SJCRH30 (cell line): ENCODE measurements at regions not wholly inside any gene's neighbourhood (a gene's known extent, or its start where the extent isn't known, plus 50 kb on each side); places are given as distances from the start of the nearest gene placed in this dataset.

Source experiments
- DNase-seq, 2 experiments: peaks; one replicate each; pipeline ENCODE4 v3.0.0-alpha.2; 2015 to 2020
- H3K27ac ChIP-seq: fragments of 250-450 bp; sonication (Bioruptor Pico); 2 replicates; pipeline ENCODE4 v1.5.1; 2020; ENCODE audit warnings: mild to moderate bottlenecking, moderate library complexity
- H3K27me3 ChIP-seq: fragments of 250-450 bp; sonication (Bioruptor Pico); 2 replicates; pipeline ENCODE4 v1.5.1; 2020; ENCODE audit warnings: mild to moderate bottlenecking, moderate library complexity
- H3K36me3 ChIP-seq: fragments of 250-450 bp; sonication (Bioruptor Pico); 2 replicates; pipeline ENCODE4 v1.5.1; 2020; ENCODE audit warnings: mild to moderate bottlenecking, moderate library complexity
- H3K4me1 ChIP-seq: fragments of 250-450 bp; sonication (Bioruptor Pico); 2 replicates; pipeline ENCODE4 v1.5.1; 2020; ENCODE audit warnings: mild to moderate bottlenecking, moderate library complexity
- H3K4me3 ChIP-seq: fragments of 250-450 bp; sonication (Bioruptor Pico); 2 replicates; pipeline ENCODE4 v1.5.1; 2020; ENCODE audit warnings: mild to moderate bottlenecking, moderate library complexity
- H3K9me3 ChIP-seq: fragments of 250-450 bp; sonication (Bioruptor Pico); replicated peaks from 2 replicates; pipeline ENCODE4 v1.5.1; 2020; ENCODE audit warnings: mild to moderate bottlenecking, moderate library complexity

DNA sequence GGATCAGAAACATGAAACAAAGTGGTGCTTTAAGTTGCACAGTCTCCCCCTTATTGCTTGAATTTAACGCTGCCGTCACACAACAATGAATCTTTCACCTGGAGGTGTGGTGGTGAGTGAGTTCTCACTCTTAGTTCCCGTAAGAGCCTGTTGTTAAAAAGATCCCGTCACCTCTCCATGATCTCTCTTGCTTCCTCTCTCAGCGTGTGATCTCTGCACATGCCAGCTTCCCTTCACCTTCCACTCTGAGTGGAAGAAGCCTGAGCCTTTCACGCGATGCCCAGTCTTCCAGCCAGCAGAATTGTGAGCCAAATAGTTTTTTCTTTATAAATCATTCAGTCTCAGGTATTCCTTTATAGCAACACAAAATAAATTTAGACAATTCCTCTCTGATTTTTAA lies 136.7 kb upstream of the CHL1 start:
- Histone ChIP-seq H3K27me3 (no peaks in the 10 kb centered on the region), H3K9me3 (no peaks in the 10 kb centered on the region), H3K36me3 (no peaks in the 10 kb centered on the region), H3K4me3 (no peak overlapping the region), H3K27ac (no peak overlapping the region), H3K4me1 (no peaks in the 10 kb centered on the region)
- no peak for DNase-seq

DNA sequence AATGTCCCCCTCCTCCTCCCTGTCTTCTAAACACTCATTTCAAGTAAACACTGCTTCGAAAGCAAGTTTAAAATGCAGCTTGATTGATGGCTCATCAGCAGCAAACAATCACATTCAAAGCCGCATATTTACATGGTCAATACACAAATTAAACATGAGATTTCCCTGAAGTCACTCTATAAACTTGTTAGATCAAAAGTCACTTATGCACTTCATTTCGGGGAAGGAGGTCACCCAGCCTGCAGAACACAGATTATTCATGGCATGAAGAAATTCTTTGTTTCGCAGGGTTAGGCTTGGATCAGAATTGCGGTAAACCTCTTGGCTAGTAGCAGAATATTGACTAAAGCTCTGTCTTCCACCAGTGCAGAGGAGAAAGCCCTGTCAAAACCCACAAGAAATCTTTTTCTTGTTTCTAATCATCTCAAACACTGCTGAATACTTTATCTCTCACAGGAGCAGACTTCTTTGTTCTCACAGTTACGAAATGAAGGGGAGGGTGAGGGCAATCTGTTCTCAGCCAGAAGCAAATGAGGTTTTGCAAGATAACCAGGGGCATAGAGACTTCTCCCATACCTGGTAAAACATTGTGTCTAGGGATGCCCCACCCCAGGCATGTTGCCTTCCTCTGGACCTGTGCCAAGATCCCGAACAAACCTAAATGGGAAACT lies 133.3 kb upstream of the CHL1 start:
- H3K27me3 ChIP-seq = no peaks in the 10 kb centered on the region
- no peak for DNase-seq
- no peak overlapping the region for H3K4me3 ChIP-seq
- no peak overlapping the region for H3K27ac ChIP-seq
- H3K36me3 ChIP-seq = no peaks in the 10 kb centered on the region
- H3K4me1 ChIP-seq = no peaks in the 10 kb centered on the region
- no peaks in the 10 kb centered on the region for H3K9me3 ChIP-seq

- Histone ChIP-seq H3K27me3 (no peaks in the 10 kb centered on the region), H3K36me3 (no peaks in the 10 kb centered on the region), H3K9me3 (no peaks in the 10 kb centered on the region), H3K27ac (no peak overlapping the region), H3K4me3 (no peak overlapping the region), H3K4me1 (peaks cover 5% of the 10 kb centered on the region)
- DNase-seq = no peak
Measured at GRCh38 chr3:69690-70089, 126.9 kb upstream of the CHL1 start.

- H3K4me3 ChIP-seq = no peak overlapping the region
- no peak overlapping the region for H3K27ac ChIP-seq
- no peaks in the 10 kb centered on the region for H3K36me3 ChIP-seq
- no peak for DNase-seq
- H3K4me1 ChIP-seq = peaks cover 24% of the 10 kb centered on the region
- H3K9me3 ChIP-seq = no peaks in the 10 kb centered on the region
- no peaks in the 10 kb centered on the region for H3K27me3 ChIP-seq
Measured at GRCh38 chr3:72776-73175, 123.8 kb upstream of the CHL1 start.

DNA sequence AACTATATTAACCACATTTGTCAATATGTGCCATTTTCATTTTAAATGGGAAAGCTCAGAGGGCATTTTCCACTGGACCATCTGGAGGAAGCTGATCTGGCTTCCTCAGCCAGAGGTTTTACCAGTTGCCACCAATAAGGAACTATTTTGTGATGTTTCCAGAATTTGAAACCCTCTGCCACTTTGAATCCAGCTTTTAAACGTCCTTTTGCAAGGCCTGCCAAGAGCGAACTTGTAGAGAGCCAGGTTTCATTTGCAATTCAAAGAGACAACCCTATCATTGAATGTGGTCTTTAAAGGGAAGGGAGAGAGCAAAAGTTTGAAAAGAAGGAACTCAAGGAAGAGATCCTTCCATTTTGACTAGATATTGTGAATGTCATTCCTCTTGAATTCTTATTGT lies 123.3 kb upstream of the CHL1 start:
- no peak overlapping the region for H3K4me3 ChIP-seq
- DNase-seq = no peak
- no peaks in the 10 kb centered on the region for H3K27me3 ChIP-seq
- H3K4me1 ChIP-seq = peaks cover 24% of the 10 kb centered on the region
- no peaks in the 10 kb centered on the region for H3K36me3 ChIP-seq
- H3K27ac ChIP-seq = no peak overlapping the region
- no peaks in the 10 kb centered on the region for H3K9me3 ChIP-seq

GRCh38 chr3:74676-75243 lies 121.8 kb upstream of the CHL1 start:
- Histone ChIP-seq H3K36me3 (no peaks in the 10 kb centered on the region), H3K27ac (peak overlapping the region; percentile 93), H3K4me3 (no peak overlapping the region), H3K9me3 (no peaks in the 10 kb centered on the region), H3K4me1 (peaks cover 24% of the 10 kb centered on the region), H3K27me3 (no peaks in the 10 kb centered on the region)
- peak; percentile 14 to 45 for DNase-seq

- Histone ChIP-seq H3K27me3 (no peaks in the 10 kb centered on the region), H3K27ac (peak overlapping the region; percentile 93), H3K9me3 (no peaks in the 10 kb centered on the region), H3K36me3 (no peaks in the 10 kb centered on the region), H3K4me1 (peaks cover 24% of the 10 kb centered on the region), H3K4me3 (no peak overlapping the region)
- peak; percentile 8 to 73 for DNase-seq
Measured at GRCh38 chr3:75260-75659, 121.3 kb upstream of the CHL1 start.

- peaks cover 21% of the 10 kb centered on the region for H3K4me1 ChIP-seq
- no peak for DNase-seq
- H3K9me3 ChIP-seq = no peaks in the 10 kb centered on the region
- no peaks in the 10 kb centered on the region for H3K36me3 ChIP-seq
- no peak overlapping the region for H3K27ac ChIP-seq
- H3K27me3 ChIP-seq = no peaks in the 10 kb centered on the region
- no peak overlapping the region for H3K4me3 ChIP-seq
Measured at GRCh38 chr3:79542-79941, 117.0 kb upstream of the CHL1 start.

- DNase-seq = no peak
- Histone ChIP-seq H3K27me3 (no peaks in the 10 kb centered on the region), H3K27ac (no peak overlapping the region), H3K9me3 (no peaks in the 10 kb centered on the region), H3K4me1 (no peaks in the 10 kb centered on the region), H3K36me3 (no peaks in the 10 kb centered on the region), H3K4me3 (no peak overlapping the region)
Measured at GRCh38 chr3:82508-82907, 114.1 kb upstream of the CHL1 start.

DNA sequence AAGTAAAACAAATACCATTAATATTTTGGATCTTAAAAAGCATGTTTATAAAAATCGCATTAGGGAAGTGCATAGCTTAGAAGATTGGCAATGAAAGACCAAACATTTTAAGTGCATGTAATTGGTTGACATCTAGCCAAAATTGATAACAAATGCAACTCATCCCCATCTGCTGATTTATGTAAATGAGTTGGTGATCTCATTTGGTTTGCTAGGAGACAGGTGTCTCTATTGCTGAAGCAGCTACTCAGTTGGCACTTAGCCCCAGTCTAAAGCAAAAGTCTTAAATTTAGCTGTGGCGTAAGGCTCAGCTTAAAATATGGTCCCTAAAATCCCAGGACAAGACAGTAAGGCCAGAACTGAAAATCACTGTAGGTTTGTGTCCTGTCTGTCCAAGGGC lies 113.5 kb upstream of the CHL1 start:
- Histone ChIP-seq H3K4me1 (no peaks in the 10 kb centered on the region), H3K36me3 (no peaks in the 10 kb centered on the region), H3K27me3 (no peaks in the 10 kb centered on the region), H3K9me3 (no peaks in the 10 kb centered on the region), H3K4me3 (no peak overlapping the region), H3K27ac (no peak overlapping the region)
- no peak for DNase-seq

GRCh38 chr3:85180-85579 lies 111.4 kb upstream of the CHL1 start:
- Histone ChIP-seq H3K9me3 (no peaks in the 10 kb centered on the region), H3K27me3 (no peaks in the 10 kb centered on the region), H3K4me3 (no peak overlapping the region), H3K4me1 (no peaks in the 10 kb centered on the region), H3K27ac (no peak overlapping the region), H3K36me3 (no peaks in the 10 kb centered on the region)
- no peak for DNase-seq

DNA sequence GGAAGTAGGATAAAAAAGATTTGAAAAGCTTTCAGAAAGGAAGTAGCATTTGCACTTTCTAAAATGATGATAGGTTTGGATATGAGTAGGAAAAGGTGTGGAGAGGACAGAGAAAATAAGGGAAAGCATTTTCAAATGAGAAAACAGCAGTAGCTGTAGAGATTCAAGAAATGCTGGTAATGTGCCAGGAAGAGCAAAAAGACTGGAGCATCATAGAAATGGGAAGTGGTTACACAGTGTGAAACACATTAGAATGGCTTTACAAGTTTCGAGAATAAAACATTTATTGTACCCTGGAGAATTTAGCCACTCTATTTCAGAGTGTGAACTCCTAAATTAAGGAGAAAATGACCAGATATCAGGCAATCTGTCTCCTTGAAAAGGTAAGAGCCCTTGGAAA lies 108.3 kb upstream of the CHL1 start:
- no peak for DNase-seq
- H3K4me3 ChIP-seq = no peak overlapping the region
- no peaks in the 10 kb centered on the region for H3K27me3 ChIP-seq

GRCh38 chr3:93746-94145 lies 102.8 kb upstream of the CHL1 start:
- H3K27me3 ChIP-seq = no peaks in the 10 kb centered on the region
- H3K4me3 ChIP-seq = no peak overlapping the region
- no peak overlapping the region for H3K27ac ChIP-seq
- no peaks in the 10 kb centered on the region for H3K36me3 ChIP-seq
- H3K9me3 ChIP-seq = no peaks in the 10 kb centered on the region
- H3K4me1 ChIP-seq = no peaks in the 10 kb centered on the region
- no peak for DNase-seq

More for the DNA sequence above, 108.3 kb upstream of the CHL1 start:
- H3K9me3 ChIP-seq = no peaks in the 10 kb centered on the region
- H3K36me3 ChIP-seq = no peaks in the 10 kb centered on the region
- no peak overlapping the region for H3K27ac ChIP-seq
- H3K4me1 ChIP-seq = no peaks in the 10 kb centered on the region

- Histone ChIP-seq H3K36me3 (no peaks in the 10 kb centered on the region), H3K4me3 (no peak overlapping the region), H3K4me1 (no peaks in the 10 kb centered on the region), H3K9me3 (no peaks in the 10 kb centered on the region), H3K27ac (no peak overlapping the region), H3K27me3 (no peaks in the 10 kb centered on the region)
- no peak for DNase-seq
Measured at GRCh38 chr3:96259-96658, 100.3 kb upstream of the CHL1 start.

GRCh38 chr3:97417-98258 lies 98.9 kb upstream of the CHL1 start:
- Histone ChIP-seq H3K27ac (no peak overlapping the region), H3K9me3 (no peaks in the 10 kb centered on the region), H3K36me3 (no peaks in the 10 kb centered on the region), H3K4me1 (no peaks in the 10 kb centered on the region), H3K27me3 (no peaks in the 10 kb centered on the region), H3K4me3 (no peak overlapping the region)
- DNase-seq = no peak
